Natural killer cell (primary cell): ENCODE measurements at regions not wholly inside any gene's neighbourhood (a gene's known extent, or its start where the extent isn't known, plus 50 kb on each side); places are given as distances from the start of the nearest gene placed in this dataset.

ENCODE experiments used
- ATAC-seq, 3 donors: fragments of 150-1000 bp in 2 of 3; fragments of 200-7000 bp in 1 of 3; cut with Tn5 transposase; 1 replicate in 1 of 3; 2 replicates in 2 of 3; pipeline ENCODE4 v1.10.0; 2021; ENCODE audit warnings: mild to moderate bottlenecking in 2 of 3, moderate library complexity in 2 of 3
- DNase-seq, 2 donors: peaks; one replicate each; pipeline versions ENCODE4 v3.0.0 to v3.0.0-alpha.2; 2013 to 2021; ENCODE audit warnings: mixed read lengths in 1 of 2
- H3K27ac ChIP-seq: one replicate; pipeline ENCODE4 v1.5.1; 2013; ENCODE audit warnings: mild to moderate bottlenecking, low read length
- H3K27me3 ChIP-seq: one replicate; pipeline ENCODE4 v1.6.1; 2013; ENCODE audit warnings: low read length; ENCODE audit not compliant: control insufficient read depth, insufficient read depth
- H3K36me3 ChIP-seq: one replicate; pipeline ENCODE4 v1.6.1; 2013; ENCODE audit warnings: low read length; ENCODE audit not compliant: control insufficient read depth, insufficient read depth
- H3K4me1 ChIP-seq: one replicate; pipeline ENCODE4 v1.6.1; 2013; ENCODE audit warnings: low read length; ENCODE audit not compliant: control insufficient read depth, insufficient read depth
- H3K4me3 ChIP-seq: one replicate; pipeline ENCODE4 v1.5.1; 2013; ENCODE audit warnings: low read length
- H3K9me3 ChIP-seq: one replicate; pipeline ENCODE4 v1.6.1; 2013; ENCODE audit warnings: low read length; ENCODE audit not compliant: control insufficient read depth, insufficient read depth
- H3K27ac Mint-ChIP-seq, 2 donors: one replicate each; pipeline ENCODE4 v1.8.0; 2022; ENCODE audit warnings: mild to moderate bottlenecking in 2 of 2, mixed read lengths in 2 of 2, moderate library complexity in 1 of 2
- H3K27me3 Mint-ChIP-seq, 2 donors: one replicate each; pipeline ENCODE4 v1.8.0; 2022; ENCODE audit warnings: low read depth in 2 of 2, mixed read lengths in 2 of 2
- H3K36me3 Mint-ChIP-seq: one replicate; pipeline ENCODE4 v1.8.0; 2022; ENCODE audit warnings: mixed read lengths
- H3K4me1 Mint-ChIP-seq, 2 donors: one replicate each; pipeline ENCODE4 v1.8.0; 2022; ENCODE audit warnings: mixed read lengths in 2 of 2
- H3K4me3 Mint-ChIP-seq: one replicate; pipeline ENCODE4 v1.8.0; 2022; ENCODE audit warnings: mild to moderate bottlenecking, moderate library complexity, mixed read lengths
- H3K9me3 Mint-ChIP-seq, 2 donors: one replicate each; pipeline ENCODE4 v1.8.0; 2022; ENCODE audit warnings: mixed read lengths in 2 of 2
- WGBS: methylation state at CpG from one replicate; pipeline ENCODE4 v1.1.7; 2013; ENCODE audit warnings: missing lambda C conversion rate; ENCODE audit not compliant: insufficient coverage; 5-methylcytosine and 5-hydroxymethylcytosine counted together
- intact Hi-C: fragments of 100-400 bp; cut with micrococcal nuclease; formaldehyde crosslinking; loops from one replicate; pipeline ENCODE4 v1.14.2; 2022
- TF ChIP-seq, protein P1 (sequence below): fragments of 200-600 bp; IDR thresholded peaks from one replicate; pipeline ENCODE4 v1.8.0; 2022; ENCODE audit warnings: antibody characterized with exemption

GRCh38 chr15:97903971-97904572 lies 56.4 kb upstream of the ARRDC4 start:
- peaks cover 54 to 78% of the 10 kb centered on the region in 2 donors for H3K27me3 Mint-ChIP-seq
- TF ChIP-seq, protein P1, sequence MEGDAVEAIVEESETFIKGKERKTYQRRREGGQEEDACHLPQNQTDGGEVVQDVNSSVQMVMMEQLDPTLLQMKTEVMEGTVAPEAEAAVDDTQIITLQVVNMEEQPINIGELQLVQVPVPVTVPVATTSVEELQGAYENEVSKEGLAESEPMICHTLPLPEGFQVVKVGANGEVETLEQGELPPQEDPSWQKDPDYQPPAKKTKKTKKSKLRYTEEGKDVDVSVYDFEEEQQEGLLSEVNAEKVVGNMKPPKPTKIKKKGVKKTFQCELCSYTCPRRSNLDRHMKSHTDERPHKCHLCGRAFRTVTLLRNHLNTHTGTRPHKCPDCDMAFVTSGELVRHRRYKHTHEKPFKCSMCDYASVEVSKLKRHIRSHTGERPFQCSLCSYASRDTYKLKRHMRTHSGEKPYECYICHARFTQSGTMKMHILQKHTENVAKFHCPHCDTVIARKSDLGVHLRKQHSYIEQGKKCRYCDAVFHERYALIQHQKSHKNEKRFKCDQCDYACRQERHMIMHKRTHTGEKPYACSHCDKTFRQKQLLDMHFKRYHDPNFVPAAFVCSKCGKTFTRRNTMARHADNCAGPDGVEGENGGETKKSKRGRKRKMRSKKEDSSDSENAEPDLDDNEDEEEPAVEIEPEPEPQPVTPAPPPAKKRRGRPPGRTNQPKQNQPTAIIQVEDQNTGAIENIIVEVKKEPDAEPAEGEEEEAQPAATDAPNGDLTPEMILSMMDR = no peak
- H3K27ac Mint-ChIP-seq = no peak overlapping the region
- H3K4me3 Mint-ChIP-seq = no peak overlapping the region
- Histone ChIP-seq H3K36me3 (no peaks in the 10 kb centered on the region), H3K27ac (no peak overlapping the region), H3K27me3 (no peaks in the 10 kb centered on the region), H3K4me1 (no peaks in the 10 kb centered on the region), H3K9me3 (no peaks in the 10 kb centered on the region), H3K4me3 (no peak overlapping the region)
- no peaks in the 10 kb centered on the region for H3K36me3 Mint-ChIP-seq
- DNase-seq (peak in 1 of 2 donors; percentile 19), ATAC-seq (peak in 1 of 3 donors; percentile 52)
- WGBS = 4% methylated on average over 26 of the region's 26 CpGs
- H3K4me1 Mint-ChIP-seq = no peaks in the 10 kb centered on the region
- H3K9me3 Mint-ChIP-seq = no peaks in the 10 kb centered on the region
- intact Hi-C loops = no loop called here

DNA sequence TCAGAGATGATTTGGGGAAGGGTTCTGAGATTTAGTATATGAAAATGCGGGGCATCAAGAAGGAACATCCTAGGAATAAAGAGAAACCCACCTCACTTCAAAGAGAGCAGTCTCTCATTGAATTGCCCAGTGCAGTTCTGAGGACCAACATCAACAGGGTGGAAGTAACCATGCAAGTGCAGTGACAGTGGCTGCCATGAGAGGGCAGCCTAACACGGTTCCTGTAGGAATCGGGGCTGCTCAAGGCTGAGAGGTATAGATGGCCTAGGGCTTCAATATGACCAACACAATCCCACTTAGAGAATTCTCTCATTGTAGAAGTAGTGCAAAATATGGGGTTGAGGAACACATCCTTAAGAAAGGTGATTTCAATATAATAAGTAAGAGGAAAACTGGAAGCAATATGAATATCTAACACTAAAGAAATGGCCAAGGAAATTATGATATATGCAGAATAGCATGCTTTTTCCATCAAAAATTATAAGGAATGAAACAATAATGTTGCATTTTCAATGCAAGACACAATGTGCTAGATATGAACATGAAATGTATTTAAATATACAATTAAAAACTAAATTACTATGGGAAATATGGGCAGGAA lies 51.1 kb upstream of the ARRDC4 start:
- DNase-seq = peak; percentile 61 to 70
- TF ChIP-seq, protein P1 = peak; percentile 96
- Histone ChIP-seq H3K27ac (no peak overlapping the region), H3K27me3 (no peaks in the 10 kb centered on the region), H3K4me3 (no peak overlapping the region), H3K36me3 (no peaks in the 10 kb centered on the region), H3K9me3 (no peaks in the 10 kb centered on the region), H3K4me1 (no peaks in the 10 kb centered on the region)
- peak; percentile 80 to 97 (median 97) for ATAC-seq
- Mint-ChIP-seq H3K27me3 (peaks cover 39 to 69% of the 10 kb centered on the region in 2 donors), H3K4me1 (no peaks in the 10 kb centered on the region), H3K9me3 (no peaks in the 10 kb centered on the region), H3K27ac (no peak overlapping the region), H3K36me3 (no peaks in the 10 kb centered on the region), H3K4me3 (no peak overlapping the region)
- WGBS = 0% methylated on average over 1 of the region's 3 CpGs
- intact Hi-C loops = loop anchor here (1.0 to 5.0 kb wide), 3 partner anchors 176 to 513 kb away; no protein-coding TSS in a partner anchor
